HG03432 (cell line): ENCODE measurements at regions not wholly inside any gene's neighbourhood (a gene's known extent, or its start where the extent isn't known, plus 50 kb on each side); places are given as distances from the start of the nearest gene placed in this dataset.

Source experiments
- ATAC-seq: cut with Tn5 transposase; IDR thresholded peaks from one replicate; pipeline ENCODE4 v1.9.1; 2021; ENCODE audit warnings: mild to moderate bottlenecking, moderate library complexity; ENCODE audit not compliant: unreplicated experiment

GRCh38 chr13:76153239-76153638, 517.1 kb downstream of the LMO7 start:
- ATAC-seq = no peak

- ATAC-seq = no peak
These were observed 512.8 kb downstream of the LMO7 start for GRCh38 chr13:76148926-76149325.

- ATAC-seq = no peak
These were observed 512.2 kb downstream of the LMO7 start for GRCh38 chr13:76148374-76148773.

- no peak for ATAC-seq
These were observed 496.4 kb downstream of the LMO7 start for GRCh38 chr13:76132532-76132931.

- no peak for ATAC-seq
These were observed 495.4 kb downstream of the LMO7 start for GRCh38 chr13:76131551-76131950.

GRCh38 chr13:76129305-76130000, 493.3 kb downstream of the LMO7 start:
- ATAC-seq = no peak

- ATAC-seq = no peak
These were observed 491.8 kb downstream of the LMO7 start for GRCh38 chr13:76127922-76128321.

GRCh38 chr13:76123548-76123947, 487.4 kb downstream of the LMO7 start:
- ATAC-seq = no peak

- ATAC-seq = no peak
These were observed 480.7 kb downstream of the LMO7 start for GRCh38 chr13:76116751-76117360.

- ATAC-seq = no peak
These were observed 470.6 kb downstream of the LMO7 start for GRCh38 chr13:76106763-76107162.

GRCh38 chr13:76094645-76095044, 458.5 kb downstream of the LMO7 start:
- no peak for ATAC-seq

- no peak for ATAC-seq
These were observed 454.9 kb downstream of the LMO7 start for GRCh38 chr13:76091076-76091475.

- no peak for ATAC-seq
These were observed 450.6 kb downstream of the LMO7 start for GRCh38 chr13:76086729-76087128.

- ATAC-seq = no peak
These were observed 431.7 kb downstream of the LMO7 start for GRCh38 chr13:76067850-76068249.

- no peak for ATAC-seq
These were observed 417.1 kb downstream of the LMO7 start for GRCh38 chr13:76053181-76053580.

GRCh38 chr13:76049376-76049746, 413.2 kb downstream of the LMO7 start:
- no peak for ATAC-seq

GRCh38 chr13:76048675-76049375, 412.7 kb downstream of the LMO7 start:
- no peak for ATAC-seq

GRCh38 chr13:76048131-76048530, 412.0 kb downstream of the LMO7 start:
- ATAC-seq = no peak

GRCh38 chr13:76043874-76044273, 407.7 kb downstream of the LMO7 start:
- no peak for ATAC-seq

- ATAC-seq = no peak
These were observed 403.0 kb downstream of the LMO7 start for GRCh38 chr13:76038920-76039716.

- ATAC-seq = no peak
These were observed 400.0 kb downstream of the LMO7 start for GRCh38 chr13:76036176-76036575.
